GM21390 (cell line): ENCODE measurements at regions not wholly inside any gene's neighbourhood (a gene's known extent, or its start where the extent isn't known, plus 50 kb on each side); places are given as distances from the start of the nearest gene placed in this dataset.

ENCODE experiments used
- ATAC-seq: cut with Tn5 transposase; IDR thresholded peaks from one replicate; pipeline ENCODE4 v1.9.1; 2021; ENCODE audit not compliant: unreplicated experiment

DNA sequence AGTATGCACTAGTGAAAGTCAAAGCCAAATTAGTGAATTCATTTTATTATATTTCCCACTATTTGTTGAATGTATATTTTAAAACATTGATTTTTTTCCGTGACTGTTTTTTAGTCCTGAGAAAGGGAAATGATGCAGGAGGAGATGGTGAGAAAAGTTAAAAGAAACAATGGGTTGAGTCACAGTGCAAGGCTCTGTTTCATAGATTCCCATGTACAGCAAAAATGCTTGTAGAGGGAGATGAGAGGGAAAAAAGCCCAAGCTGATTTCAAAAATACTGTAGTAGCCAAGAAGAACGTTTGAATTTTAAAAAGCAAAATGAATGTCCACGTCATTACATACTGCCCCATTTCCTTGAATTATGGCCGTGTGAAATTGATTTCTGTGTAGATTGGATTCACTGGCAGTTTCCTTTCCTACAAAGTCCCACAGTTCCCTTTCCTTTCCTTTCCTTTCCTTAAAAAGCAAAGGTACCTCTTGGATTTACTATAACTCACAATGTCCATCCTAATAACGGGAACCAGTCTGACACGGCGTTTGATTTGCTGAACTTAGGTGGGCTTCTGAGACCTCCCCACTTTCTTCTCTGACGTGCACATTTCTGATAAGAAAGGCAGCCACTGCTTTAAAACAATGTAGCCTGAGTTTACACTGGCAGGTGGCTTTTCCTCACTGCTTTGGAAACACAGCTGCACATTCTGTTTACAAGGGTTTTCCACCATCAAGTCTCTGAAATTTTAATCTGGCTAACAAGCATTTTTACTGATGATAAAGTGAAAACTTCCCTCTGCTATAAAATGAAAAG lies 63.7 kb downstream of the SPCS3 start:
- ATAC-seq = no peak

DNA sequence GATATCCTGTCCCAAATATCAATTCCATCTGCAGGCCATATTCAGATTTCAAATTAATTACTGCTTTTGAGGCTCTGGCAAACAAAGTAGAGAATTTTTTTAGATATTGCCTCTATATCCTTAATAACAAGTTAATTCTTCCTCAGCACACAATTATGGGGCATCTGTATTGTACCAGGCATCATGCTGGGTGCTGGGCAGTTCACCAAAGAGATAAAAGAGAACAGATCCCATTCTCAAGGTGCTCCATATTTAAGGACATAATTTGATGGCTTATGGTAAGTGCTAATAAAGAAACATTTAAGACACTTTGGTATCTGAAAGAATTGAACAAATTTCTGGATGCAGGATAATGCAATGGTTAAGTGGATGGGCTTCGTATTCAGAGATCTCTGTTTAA lies 65.8 kb downstream of the SPCS3 start:
- no peak for ATAC-seq

DNA sequence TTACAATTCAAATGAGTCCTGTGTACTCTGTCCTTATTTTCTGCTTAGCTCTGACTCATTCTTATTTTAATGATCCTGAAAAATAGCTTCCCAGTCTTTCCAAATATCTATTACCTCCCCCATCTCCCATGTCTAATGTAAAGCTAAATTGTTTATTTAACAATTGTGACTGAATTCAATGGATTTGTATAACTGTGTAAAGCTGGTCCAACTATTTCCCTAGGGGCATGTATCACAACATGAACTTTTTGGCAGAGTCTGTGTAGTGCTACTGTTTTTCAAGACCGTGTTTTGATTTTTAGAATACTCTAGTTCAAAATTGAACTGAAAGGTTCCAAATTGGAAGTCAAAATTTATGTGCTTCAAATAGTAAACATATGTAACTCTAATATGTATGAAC lies 67.8 kb downstream of the SPCS3 start:
- no peak for ATAC-seq

DNA sequence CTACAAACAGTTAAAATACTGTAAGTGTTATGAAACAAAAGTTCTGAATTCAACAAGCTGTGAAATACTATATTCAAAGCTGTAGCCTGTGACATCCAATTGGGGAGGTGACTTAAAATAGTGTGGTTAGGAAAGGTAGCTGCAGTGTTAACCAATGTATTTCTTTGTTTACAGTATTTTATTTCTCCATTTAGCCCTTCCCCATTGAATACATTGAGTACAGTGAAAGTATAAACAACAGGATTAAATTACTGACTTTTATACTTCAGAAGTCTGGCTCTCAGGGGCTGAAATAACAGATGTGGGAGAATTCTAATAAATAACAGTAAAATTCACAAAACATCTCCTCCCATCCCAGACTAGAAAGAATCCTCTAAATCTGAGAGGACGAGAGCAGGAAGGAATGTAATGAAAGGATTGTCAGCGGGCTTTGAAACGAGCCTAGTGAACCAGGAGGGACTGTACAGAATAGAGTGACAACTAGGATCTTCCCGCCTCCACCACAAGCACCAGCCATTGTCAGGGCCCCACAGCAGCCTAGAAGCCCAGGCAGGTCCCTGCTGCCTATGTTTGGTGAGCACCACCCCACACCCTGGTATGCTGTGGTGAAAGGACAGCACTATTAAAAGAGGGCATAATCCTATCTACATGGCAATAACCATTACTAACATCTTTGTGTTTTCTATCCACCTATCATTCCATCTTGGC lies 73.7 kb downstream of the SPCS3 start:
- ATAC-seq = no peak

DNA sequence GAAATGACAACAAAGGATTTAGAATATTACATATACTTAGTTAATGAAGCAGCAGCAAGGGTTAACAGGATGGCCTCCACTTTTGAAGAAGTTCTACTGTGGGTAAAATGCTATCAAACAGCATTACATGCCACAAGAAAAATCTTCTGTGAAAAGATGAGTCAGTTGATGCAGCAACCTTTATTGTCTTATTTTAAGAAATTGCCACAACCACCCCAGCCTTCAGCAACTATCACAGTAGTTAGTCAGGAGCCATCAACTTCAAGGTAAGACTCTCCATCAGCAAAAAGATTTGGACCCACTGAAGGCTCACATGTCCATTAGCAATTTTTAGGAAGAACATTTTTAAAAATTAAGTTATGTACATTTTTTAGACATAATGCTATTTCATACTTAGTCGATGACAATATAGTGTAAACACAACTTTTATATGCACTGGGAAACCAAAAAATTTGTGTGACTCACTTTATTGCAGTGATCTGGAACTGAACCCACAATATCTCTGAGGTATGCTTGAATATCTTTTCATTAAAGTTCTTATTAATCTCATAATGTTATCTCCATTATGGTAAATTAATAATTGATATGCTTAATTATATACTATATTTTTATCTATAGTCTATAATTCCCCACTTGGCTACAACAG lies 81.2 kb downstream of the SPCS3 start:
- no peak for ATAC-seq

DNA sequence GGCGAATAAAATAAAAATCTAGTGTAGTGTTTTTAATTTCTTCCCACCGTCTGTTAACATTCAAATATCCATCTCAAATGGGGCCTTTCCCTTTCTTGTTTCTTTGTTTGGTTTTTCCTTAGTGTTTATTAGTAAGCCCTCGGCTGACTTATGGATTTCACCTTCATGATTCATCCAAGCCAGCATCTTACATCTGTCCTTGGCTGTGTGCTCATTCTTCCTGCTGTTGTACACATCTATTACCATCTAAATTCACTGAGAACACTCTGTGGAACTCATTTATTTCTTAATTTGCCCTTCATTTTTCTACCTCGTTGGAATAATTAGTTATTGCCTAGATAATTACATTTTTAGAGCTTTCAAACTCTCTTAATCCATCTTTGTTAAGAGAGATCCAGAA lies 84.9 kb downstream of the SPCS3 start:
- ATAC-seq = no peak

DNA sequence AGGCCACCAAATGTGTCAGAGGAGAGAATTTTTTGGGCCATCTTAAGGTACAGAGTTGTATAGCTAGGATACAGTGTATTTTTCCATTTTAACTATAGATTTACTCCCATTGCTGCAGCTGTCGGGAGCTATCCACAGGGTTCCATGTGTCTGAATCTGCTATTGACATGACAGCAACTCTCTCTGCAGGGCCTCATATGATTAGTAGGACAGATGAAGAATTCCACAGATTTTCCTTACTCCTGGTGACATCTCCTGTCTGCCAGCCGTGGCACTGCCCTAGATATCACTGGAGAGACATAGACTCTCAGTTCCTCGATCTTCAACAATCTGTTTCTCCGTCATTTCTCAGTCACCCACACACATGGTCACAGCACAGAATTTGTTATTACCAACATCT lies 86.5 kb downstream of the SPCS3 start:
- no peak for ATAC-seq

DNA sequence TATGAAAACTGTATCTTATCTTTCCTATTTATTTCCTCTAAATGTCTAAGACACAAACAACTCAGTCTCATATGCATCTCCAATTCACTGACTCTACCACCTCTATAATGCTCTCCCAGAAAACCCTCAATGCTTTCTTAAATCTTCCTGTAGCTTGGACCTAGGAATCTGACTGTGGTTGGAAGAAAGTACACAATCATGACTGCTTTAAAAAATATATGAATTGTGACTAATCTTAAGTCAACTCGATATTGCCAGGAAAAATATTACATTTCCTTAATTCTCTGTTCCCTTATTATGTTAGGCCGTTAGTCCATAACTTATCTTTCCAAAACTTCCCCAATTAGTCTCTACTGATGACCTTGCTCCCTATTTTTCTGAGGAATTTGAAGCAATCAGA lies 87.0 kb downstream of the SPCS3 start:
- no peak for ATAC-seq

DNA sequence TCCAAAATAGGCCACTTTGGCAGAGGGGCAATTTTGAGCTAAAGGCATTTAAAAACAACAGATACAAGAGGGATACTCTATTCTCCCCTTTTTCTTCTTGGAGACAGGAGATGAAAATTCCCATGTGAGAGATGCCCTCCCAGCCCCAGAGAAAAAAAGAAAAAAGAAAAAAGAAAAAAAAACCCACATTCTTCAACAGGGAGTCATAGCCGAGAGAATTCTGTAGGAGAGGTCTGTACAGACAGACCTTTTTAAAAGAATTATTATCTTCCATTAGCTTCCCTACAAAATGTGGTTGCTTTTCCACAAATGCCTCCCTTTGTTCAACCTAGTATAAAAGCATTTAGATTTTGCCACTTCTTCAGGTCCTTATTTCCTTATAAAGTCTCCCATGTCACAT lies 89.9 kb downstream of the SPCS3 start:
- no peak for ATAC-seq

DNA sequence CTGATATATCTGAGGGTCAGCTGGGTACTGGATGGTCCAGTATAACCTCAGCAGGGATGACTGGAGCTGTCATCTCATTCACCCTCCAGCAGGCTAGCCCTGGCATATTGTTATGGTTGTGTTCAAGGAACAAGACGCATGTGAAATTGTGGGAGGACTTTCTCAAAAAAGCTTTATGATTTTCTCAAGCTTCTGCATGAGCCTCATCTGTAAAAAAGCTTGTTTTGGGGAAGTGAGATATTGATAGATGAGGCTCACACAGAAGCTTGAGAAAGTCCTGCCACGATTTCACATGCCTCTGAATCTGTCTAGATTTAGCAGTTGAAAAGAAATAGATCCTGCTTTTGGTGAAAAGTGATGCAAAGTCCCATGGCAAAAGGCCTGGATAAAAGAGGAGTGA lies 93.4 kb downstream of the SPCS3 start:
- peak; percentile 82 for ATAC-seq

DNA sequence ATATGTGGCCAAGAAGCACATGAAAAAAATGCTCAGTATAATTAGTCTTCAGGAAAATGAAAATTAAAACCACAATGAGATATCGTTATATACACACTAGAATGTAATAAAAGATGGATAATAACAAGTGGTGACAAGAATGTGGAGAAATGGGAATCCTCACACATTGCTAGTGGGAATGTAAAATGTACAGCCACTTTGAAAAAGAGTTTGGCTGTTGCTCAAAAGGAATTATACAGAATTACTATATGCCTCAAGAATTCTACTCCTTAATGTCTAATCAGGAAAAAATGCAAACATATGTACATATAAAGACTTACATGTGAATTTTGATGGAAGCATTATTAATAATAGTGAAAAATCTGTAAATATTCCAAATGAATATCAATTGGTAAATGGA lies 102.2 kb downstream of the SPCS3 start:
- ATAC-seq = no peak

DNA sequence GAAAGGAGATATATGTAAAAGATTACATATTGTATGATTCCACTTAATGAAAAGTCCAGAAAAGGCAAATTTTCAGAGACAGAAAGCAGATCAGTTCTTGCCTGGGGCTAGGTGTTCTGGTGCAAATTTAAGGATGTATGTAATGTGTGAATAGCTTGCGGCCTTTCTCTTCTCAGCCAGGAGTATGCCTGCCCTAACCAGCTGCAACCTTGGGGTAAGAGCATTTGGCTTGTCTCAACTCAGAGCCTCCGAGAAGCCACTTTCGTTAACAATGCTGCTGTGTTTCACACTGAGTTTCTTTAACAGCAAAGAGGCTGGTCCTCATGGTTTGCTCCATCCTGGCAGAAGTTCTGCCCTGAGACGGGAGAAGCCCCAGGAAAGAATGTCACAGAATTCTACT lies 102.7 kb downstream of the SPCS3 start:
- no peak for ATAC-seq

DNA sequence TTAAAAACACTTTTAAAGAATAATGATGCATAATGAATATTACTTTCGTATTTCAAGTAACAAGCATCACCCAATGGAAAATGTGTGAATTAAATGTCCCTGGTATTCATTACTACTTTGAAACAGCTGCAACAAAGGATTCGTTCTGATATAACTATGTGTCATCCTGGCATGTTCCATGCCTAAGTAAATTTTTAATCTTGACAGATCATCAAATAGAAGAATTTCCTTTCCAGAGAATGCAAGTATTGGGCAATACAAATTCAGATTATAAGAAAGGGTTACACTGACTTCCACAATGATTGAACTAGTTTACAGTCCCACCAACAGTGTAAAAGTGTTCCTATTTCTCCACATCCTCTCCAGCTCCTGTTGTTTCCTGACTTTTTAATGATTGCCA lies 105.3 kb downstream of the SPCS3 start:
- ATAC-seq = no peak

DNA sequence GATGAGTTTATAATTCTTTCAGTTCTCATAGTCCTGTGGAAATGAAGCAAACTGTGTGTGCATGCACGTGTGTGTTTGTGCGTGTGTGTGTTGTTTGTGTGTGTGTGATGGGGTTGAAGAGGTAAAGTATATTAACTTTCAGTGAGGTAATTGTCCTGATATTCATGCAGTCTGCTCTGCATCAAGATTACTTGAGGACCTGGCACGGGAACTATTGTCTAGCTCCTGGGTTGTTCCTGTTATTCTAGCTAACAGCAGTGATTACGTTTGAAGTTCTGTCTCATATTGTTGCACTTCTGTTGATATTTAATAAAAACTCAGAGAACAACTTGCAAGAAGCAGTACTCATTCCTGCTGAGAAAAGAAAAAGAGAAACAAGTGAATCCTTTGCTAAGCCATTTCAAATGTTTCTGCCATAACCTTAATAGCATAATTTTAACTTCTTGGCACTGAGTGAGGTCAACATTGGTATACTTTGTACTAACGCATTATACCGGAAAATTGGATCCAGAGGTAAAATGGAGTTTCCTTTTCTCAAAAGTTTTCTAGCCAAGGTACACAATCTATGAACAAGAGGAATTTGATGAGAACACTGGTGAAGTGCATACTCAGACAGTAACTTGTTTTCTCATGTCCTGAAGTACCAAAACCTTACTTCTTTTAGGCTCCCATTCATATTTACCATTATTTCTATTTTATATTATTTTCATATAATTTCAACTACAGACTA lies 113.2 kb downstream of the SPCS3 start:
- no peak for ATAC-seq

DNA sequence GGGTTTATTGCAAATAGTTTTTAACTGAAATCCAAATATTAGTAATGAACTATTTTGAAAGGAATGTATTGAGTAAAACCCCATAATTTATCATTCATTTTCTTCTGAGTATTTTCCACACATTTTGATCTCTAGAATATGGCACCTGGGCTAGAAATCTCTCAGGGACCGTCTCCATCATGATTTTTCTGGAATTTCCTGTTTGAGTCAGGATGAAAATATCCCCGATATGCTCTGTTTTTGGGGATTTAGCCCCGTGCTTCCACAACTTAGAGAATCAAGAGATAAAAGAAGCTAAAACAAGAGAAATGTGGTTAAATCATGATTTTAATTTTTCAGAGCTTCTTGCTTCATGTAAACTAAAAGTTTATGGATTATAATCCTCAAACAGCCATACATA lies 114.2 kb downstream of the SPCS3 start:
- no peak for ATAC-seq

DNA sequence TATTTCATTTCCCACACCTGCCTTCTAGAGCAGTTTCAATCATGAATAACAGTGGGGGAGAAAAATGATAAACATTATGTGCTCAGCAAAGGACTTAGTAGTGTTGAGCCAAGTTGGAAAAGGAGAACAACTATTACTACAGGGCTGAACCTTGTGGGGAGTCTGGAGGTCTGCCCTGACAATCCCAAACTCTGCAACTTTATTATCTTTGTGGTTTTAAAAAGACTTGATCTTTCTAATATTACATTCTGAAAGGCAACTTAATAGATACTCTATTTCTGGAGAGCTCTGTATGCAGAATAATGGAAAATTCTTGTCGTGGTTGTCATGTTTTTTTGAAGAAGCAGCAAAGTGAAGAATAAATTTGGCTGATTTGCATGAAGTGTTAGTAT lies 116.1 kb downstream of the SPCS3 start:
- ATAC-seq = no peak

DNA sequence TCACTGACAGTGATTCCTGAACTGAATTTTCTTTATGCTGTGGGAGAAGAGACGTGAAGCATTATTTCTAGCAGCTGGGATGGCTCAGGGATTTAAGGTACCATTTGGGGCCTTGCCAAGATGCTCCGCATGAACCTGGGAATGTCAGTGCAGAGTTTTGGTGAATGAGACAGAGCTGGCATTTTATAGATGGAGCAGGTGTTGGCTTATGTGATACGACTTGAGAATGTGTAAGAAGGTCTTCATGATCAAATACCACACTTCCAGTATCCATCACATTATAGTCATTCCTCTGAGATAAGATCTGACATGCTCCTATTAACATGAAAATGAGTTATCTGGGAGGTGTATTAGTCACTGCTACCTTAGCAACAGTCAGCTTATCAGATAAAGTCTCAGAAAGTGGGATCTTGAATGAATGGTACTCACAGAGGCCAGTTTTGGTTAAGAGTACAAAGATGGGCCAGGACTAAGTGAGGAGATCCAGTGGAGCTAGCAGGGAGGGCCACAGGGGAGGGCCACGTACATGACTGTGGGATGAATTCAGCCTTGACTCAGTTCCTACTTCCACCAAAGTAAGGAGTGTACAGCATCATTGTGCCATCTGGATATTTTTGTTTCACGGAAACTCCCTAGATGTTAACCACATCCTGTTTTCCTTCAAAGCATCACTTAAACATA lies 116.7 kb downstream of the SPCS3 start:
- no peak for ATAC-seq

DNA sequence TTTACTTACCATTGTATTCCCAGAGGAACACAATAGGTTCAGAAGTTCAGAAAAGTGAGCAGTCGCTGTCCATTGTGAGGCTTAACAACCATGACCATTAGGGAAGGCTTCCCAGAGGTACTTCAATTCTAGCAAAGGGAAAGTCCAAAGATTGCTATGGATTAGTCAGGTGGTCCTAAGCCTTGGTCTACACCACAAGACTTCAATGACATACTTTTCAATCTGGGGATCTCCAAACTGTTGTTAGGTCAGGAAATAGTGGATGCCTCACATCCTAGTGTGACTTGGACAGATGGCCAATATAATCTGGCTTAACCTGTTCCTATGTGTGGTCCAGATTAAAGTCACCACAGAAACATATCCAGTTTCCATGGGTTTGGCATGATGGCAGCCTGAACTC lies 118.0 kb downstream of the SPCS3 start:
- ATAC-seq = no peak

DNA sequence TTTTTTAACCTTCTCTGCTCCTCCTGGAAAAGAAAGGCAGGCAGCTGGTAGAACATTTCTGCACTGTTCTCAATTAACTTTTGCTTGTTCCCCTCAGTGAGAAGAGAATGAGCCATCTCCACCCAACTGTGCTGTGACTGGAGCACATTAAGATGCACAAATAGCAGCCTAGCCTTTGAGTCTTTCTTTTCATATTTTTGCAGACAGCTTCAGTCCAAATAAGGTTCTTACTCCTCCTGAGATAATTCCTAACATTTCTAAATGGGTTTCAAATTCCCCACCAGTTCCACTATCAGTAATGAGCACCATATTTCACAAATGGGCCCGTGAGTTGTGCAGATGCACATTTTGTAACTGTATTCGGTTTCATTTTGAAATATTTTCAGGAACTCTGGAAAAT lies 118.6 kb downstream of the SPCS3 start:
- no peak for ATAC-seq

DNA sequence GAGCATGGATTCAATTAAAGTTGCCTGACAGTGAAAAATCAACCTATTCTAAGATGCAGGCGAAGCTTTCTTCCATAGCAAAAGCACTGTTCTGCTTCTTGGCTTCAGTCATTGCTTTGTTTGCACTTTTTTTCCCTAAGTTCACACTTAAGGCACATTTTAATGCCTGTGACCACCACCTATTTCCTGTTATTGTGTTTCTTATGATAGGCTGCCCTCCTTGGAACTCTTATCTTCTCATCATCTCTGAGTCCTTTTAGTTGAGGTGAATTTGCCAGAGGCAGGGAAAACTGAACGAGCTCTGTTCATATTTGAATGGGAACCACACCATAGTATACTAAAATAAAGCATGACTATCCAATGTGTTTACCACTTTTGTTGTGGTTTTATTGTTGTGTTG lies 119.8 kb downstream of the SPCS3 start:
- ATAC-seq = no peak

DNA sequence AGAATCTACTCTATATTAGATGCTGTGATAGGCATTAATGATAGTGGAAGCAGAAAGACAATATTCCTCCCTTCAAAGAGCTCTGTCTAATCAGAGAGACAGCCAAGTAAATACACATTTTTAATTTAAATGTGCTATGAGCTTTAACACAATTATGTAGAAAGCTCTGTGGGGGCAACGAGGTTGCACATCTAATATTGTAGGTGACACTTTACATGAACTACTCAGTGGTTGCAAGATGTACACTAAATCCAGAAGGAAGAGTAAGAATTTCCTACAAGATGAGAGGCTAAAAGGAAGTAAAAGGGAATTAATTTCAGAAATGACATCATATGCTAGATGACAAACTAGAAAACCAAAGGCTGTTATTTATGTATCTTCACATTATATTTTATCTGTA lies 120.9 kb downstream of the SPCS3 start:
- ATAC-seq = no peak
